Activated CD8-positive, alpha-beta T cell treated with anti-CD3 and anti-CD28 coated beads for 36 hours (primary cell): ENCODE measurements at regions not wholly inside any gene's neighbourhood (a gene's known extent, or its start where the extent isn't known, plus 50 kb on each side); places are given as distances from the start of the nearest gene placed in this dataset.
A peak's percentile ranks its signal among the peaks of the same experiment; 100 is the strongest.

Source experiments
- ATAC-seq: fragments of 200-7000 bp; cut with Tn5 transposase; one replicate; pipeline ENCODE4 v1.10.0; 2021; ENCODE audit warnings: mild to moderate bottlenecking, moderate library complexity
- CTCF ChIA-PET: fragments of 350-600 bp; sonication (Branson Sonifier 250); formaldehyde crosslinking; loops from one replicate; lab custom pipeline; 2021; ENCODE audit warnings: antibody characterized with exemption; lab: Charles Lee
- POLR2A ChIA-PET: fragments of 350-600 bp; sonication (Branson Sonifier 250); formaldehyde crosslinking; loops from one replicate; lab custom pipeline; 2021; ENCODE audit warnings: antibody characterized with exemption; lab: Charles Lee
- DNase-seq: peaks from one replicate; pipeline ENCODE4 v3.0.0-alpha.2; 2020
- H3K27ac Mint-ChIP-seq: one replicate; pipeline ENCODE4 v1.8.0; 2021; ENCODE audit warnings: mild to moderate bottlenecking, mixed read lengths
- H3K27me3 Mint-ChIP-seq: one replicate; pipeline ENCODE4 v1.8.0; 2021; ENCODE audit warnings: mixed read lengths
- H3K36me3 Mint-ChIP-seq: one replicate; pipeline ENCODE4 v1.8.0; 2021; ENCODE audit warnings: low read depth, mixed read lengths
- H3K4me1 Mint-ChIP-seq: one replicate; pipeline ENCODE4 v1.8.0; 2021; ENCODE audit warnings: low read depth, mixed read lengths
- H3K4me3 Mint-ChIP-seq: one replicate; pipeline ENCODE4 v1.8.0; 2021; ENCODE audit warnings: mild to moderate bottlenecking, moderate library complexity, mixed read lengths
- H3K9me3 Mint-ChIP-seq: one replicate; pipeline ENCODE4 v1.8.0; 2021; ENCODE audit warnings: mixed read lengths
- intact Hi-C: fragments of 100-400 bp; cut with micrococcal nuclease; formaldehyde crosslinking; loops from one replicate; pipeline ENCODE4 v1.10.0; 2022
- TF ChIP-seq, protein P1 (sequence below): fragments of 200-600 bp; IDR thresholded peaks from one replicate; pipeline ENCODE4 v1.8.0; 2022; ENCODE audit warnings: antibody characterized with exemption, mild to moderate bottlenecking

DNA sequence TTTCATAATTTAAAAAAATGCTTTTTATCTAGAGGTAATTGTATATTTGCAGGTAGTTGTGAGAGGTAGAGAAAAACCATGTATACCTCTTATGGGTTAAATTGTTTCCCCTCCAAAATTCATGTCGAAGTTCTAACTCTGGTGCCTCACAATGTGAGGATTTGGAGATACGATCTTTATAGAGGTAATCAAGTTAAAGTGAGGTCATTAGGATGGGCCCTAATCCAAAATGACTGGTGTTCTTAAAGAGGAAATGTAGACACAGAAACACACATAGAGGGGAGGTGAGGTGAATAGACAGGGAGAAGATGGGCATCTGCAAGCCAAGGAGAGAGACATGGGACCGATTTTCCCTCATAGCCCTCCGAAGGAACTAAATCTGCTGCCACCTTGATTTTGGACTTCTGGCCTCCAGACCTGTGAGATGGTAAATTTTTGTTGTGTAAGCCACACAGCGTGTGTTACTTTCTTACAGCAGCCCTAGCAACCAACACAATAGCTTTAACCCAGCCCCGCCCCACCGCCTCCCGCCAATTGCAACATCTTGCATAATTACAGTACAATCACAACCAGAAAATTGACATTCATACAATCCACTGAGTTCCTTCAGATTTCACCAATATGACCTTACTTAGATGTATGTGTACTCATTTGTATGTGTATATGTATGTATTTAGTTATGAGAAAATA, 208.9 kb downstream of the MIB1 start:
- H3K27me3 Mint-ChIP-seq, result peaks cover 14% of the 10 kb centered on the region
- DNase-seq, result no peak
- intact Hi-C loops, result loop anchor here (10.0 kb wide), 1 partner anchor 55 kb away; no protein-coding TSS in a partner anchor
- TF ChIP-seq, protein P1, sequence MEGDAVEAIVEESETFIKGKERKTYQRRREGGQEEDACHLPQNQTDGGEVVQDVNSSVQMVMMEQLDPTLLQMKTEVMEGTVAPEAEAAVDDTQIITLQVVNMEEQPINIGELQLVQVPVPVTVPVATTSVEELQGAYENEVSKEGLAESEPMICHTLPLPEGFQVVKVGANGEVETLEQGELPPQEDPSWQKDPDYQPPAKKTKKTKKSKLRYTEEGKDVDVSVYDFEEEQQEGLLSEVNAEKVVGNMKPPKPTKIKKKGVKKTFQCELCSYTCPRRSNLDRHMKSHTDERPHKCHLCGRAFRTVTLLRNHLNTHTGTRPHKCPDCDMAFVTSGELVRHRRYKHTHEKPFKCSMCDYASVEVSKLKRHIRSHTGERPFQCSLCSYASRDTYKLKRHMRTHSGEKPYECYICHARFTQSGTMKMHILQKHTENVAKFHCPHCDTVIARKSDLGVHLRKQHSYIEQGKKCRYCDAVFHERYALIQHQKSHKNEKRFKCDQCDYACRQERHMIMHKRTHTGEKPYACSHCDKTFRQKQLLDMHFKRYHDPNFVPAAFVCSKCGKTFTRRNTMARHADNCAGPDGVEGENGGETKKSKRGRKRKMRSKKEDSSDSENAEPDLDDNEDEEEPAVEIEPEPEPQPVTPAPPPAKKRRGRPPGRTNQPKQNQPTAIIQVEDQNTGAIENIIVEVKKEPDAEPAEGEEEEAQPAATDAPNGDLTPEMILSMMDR, result no peak
- POLR2A ChIA-PET, result no interaction called here
- no peaks in the 10 kb centered on the region for H3K4me1 Mint-ChIP-seq
- no peak for ATAC-seq
- CTCF ChIA-PET, result no interaction called here
- no peak overlapping the region for H3K4me3 Mint-ChIP-seq
- H3K27ac Mint-ChIP-seq, result no peak overlapping the region
- no peaks in the 10 kb centered on the region for H3K36me3 Mint-ChIP-seq
- no peaks in the 10 kb centered on the region for H3K9me3 Mint-ChIP-seq

DNA sequence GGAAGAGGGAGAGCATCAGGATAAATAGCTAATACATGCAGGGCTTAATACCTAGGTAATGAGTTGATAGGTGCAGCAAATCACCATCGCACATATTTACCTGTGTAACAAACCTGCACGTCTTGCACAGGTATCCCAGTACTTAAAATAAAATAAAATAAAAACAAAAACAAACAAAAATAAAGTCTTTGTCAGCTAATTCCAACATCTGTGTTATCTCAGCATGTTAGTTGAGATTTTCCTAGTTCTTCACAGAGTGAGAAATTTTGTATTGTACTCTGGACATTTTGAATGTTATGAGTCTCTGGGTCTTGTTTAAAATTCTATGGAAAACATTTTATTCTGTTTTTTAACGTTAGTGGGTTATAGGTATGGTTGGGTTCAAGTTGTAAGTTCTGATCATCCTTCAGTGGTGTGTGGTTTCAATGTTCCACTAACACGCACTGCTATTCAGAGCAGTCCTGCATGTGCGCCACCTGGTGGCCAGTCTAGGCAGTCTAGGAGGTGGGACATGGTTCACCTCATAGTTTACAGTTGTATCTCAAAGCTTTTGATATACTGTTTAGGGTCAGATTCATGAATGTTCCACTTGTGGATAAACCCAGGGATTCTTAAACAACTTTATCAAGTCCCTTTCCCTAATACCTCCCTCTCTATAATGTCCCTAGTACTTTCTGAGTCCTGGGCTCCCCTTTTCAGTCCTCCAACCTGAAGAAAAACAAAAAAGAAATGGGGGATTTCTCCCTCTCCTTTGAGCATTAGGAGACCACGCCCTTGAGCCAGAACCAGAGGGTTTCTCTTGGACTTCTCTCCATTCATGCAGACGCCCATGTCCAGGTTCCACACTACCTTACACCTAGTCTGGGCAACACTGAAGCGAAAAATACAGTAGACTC, 213.4 kb upstream of the GATA6 start:
- peaks cover 12% of the 10 kb centered on the region for H3K27me3 Mint-ChIP-seq
- TF ChIP-seq, protein P1, result peak; percentile 93
- ATAC-seq, result peak; percentile 84
- peak; percentile 84 for DNase-seq
- no peaks in the 10 kb centered on the region for H3K36me3 Mint-ChIP-seq
- CTCF ChIA-PET, result interaction anchor here (0.6 to 1.7 kb wide), 14 partner anchors 9 to 762 kb away, joined by 3 to 9 read pairs (median 3); no protein-coding TSS in a partner anchor
- H3K4me1 Mint-ChIP-seq, result no peaks in the 10 kb centered on the region
- no peaks in the 10 kb centered on the region for H3K9me3 Mint-ChIP-seq
- H3K27ac Mint-ChIP-seq, result no peak overlapping the region
- no peak overlapping the region for H3K4me3 Mint-ChIP-seq
- intact Hi-C loops, result loop anchor here (2.0 to 10.0 kb wide), 3 partner anchors 61 to 761 kb away; no protein-coding TSS in a partner anchor
- POLR2A ChIA-PET, result no interaction called here

DNA sequence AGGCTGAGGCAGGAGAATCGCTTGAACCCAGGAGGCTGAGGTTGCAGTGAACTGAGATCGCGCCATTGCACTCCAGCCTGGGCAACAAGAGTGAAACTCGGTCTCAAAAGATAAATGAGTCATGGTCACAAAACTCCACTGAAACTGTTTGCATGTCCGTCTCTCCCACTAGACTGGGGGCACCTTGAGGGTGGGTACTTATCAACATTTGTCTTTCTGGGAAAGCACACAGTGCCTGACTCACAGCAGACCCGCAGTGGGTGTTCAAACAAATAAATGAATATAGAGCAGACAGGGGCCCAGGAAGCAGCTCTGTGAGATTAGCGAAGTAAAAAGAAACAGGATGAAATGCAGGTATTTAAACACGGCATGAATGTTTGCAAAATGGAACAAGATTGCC, 211.1 kb upstream of the GATA6 start:
- no peak overlapping the region for H3K27ac Mint-ChIP-seq
- intact Hi-C loops, result loop anchor here (5.0 to 10.0 kb wide), 2 partner anchors 63 to 471 kb away; no protein-coding TSS in a partner anchor
- H3K9me3 Mint-ChIP-seq, result no peaks in the 10 kb centered on the region
- ATAC-seq (no peak), DNase-seq (no peak)
- H3K27me3 Mint-ChIP-seq, result peaks cover 7% of the 10 kb centered on the region
- CTCF ChIA-PET, result interaction anchor here (1.6 kb wide), 1 partner anchor 23 kb away, joined by 3 read pairs; no protein-coding TSS in a partner anchor
- POLR2A ChIA-PET, result no interaction called here
- H3K4me1 Mint-ChIP-seq, result no peaks in the 10 kb centered on the region
- H3K36me3 Mint-ChIP-seq, result no peaks in the 10 kb centered on the region
- TF ChIP-seq, protein P1, result no peak
- H3K4me3 Mint-ChIP-seq, result no peak overlapping the region

DNA sequence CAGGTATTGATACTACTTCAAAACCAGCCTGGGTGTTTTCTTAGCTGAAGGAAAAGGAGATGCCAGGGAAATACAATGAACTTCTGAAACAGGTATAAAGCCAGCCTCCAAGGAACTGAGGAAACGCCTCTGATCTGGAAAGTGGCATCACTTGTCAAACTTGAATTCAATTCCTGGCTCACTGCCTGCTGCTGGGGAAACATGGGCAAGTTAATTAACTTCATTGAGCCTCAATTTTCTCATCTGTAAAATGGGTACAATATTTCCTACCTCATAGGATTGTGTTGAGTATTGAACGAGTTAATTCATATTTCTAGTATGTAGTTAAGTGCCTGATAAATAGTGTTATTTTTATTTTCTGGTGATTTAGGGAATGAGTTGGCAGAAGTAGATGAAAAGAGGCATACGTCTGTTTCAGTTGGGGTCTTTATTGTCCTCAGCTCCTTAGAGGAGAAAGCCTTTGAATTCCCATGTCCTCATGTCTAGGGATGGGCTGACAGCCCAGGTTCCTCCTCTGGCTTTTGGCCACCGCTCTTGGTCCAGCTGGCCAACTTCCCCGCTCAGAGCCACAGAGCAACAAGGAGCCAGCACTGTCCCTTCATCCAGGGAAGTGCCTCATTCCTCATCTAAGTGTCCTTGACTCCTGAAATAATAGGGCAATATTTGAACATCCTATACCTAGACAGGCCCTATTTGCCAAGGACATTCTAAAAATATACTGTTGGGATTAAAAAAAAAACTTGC, 210.5 kb upstream of the GATA6 start:
- intact Hi-C loops, result loop anchor here (5.0 to 10.0 kb wide), 2 partner anchors 64 to 472 kb away; no protein-coding TSS in a partner anchor
- no peaks in the 10 kb centered on the region for H3K9me3 Mint-ChIP-seq
- TF ChIP-seq, protein P1, result no peak
- no peaks in the 10 kb centered on the region for H3K4me1 Mint-ChIP-seq
- DNase-seq (no peak), ATAC-seq (no peak)
- peaks cover 7% of the 10 kb centered on the region for H3K27me3 Mint-ChIP-seq
- ChIA-PET POLR2A (no interaction called here), CTCF (interaction anchor here (1.1 to 1.6 kb wide), 2 partner anchors 23 to 764 kb away, joined by 3 read pairs; no protein-coding TSS in a partner anchor)
- H3K36me3 Mint-ChIP-seq, result no peaks in the 10 kb centered on the region
- H3K4me3 Mint-ChIP-seq, result no peak overlapping the region
- no peak overlapping the region for H3K27ac Mint-ChIP-seq
